A549 (cell line): ENCODE measurements at regions not wholly inside any gene's neighbourhood (a gene's known extent, or its start where the extent isn't known, plus 50 kb on each side); places are given as distances from the start of the nearest gene placed in this dataset.

ENCODE experiments used
- ATAC-seq, 2 experiments: fragments of 200-7000 bp in 1 of 2; fragments of >200 bp in 1 of 2; cut with Nextera tagmentation in 1 of 2; cut with Tn5 transposase in 1 of 2; 3 replicates each; pipeline versions ENCODE4 v1.8.0 to v1.9.1; 2018 to 2020; ENCODE audit warnings: mild to moderate bottlenecking in 1 of 2, moderate library complexity in 1 of 2
- CTCF ChIA-PET: fragments of 300-600 bp; sonication (Branson Sonifier 250); formaldehyde crosslinking; extraction: SDS; loops from one replicate; lab custom pipeline; 2021; ENCODE audit warnings: antibody characterized with exemption, inconsistent platforms; lab: Yijun Ruan, JAX
- POLR2A ChIA-PET: fragments of 350-600 bp; formaldehyde crosslinking; extraction: SDS; loops from one replicate; lab custom pipeline; 2021; ENCODE audit warnings: antibody characterized with exemption, inconsistent platforms; lab: Yijun Ruan, JAX
- DNase-seq, 2 experiments: peaks; one replicate each; pipeline versions ENCODE4 v3.0.0 to v3.0.0-alpha.2; 2011 to 2016; ENCODE audit warnings: low read depth in 1 of 2, low spot score in 1 of 2
- FAIRE-seq: peaks from 2 replicates; lab custom pipeline; 2011; peaks lifted over from hg19 to GRCh38; lab: Jason Lieb, UNC
- H3K27ac ChIP-seq, 2 experiments: fragments of >200 bp; sonication (Bioruptor Twin); formaldehyde crosslinking; 3 replicates each; pipeline ENCODE4 v1.5.1; 2016 to 2017
- H3K4me1 ChIP-seq: fragments of >200 bp; sonication (Bioruptor Twin); formaldehyde crosslinking; 3 replicates; pipeline ENCODE4 v1.6.1; 2016
- H3K4me2 ChIP-seq: fragments of >200 bp; sonication (Bioruptor Twin); formaldehyde crosslinking; 3 replicates; pipeline ENCODE4 v1.6.1; 2016
- H3K4me3 ChIP-seq: fragments of >200 bp; sonication (Bioruptor Twin); formaldehyde crosslinking; 3 replicates; pipeline ENCODE4 v1.5.1; 2016
- H3K9me3 ChIP-seq: fragments of >200 bp; sonication (Bioruptor Twin); formaldehyde crosslinking; 3 replicates; pipeline ENCODE4 v1.6.1; 2016
- BHLHE40 ChIP-seq: IDR thresholded peaks from 2 replicates; pipeline ENCODE4 v1.6.1; 2012; ENCODE audit warnings: low read depth, low read length, inconsistent platforms
- CEBPB ChIP-seq, 2 experiments: fragments of >200 bp in 1 of 2; sonication (Bioruptor Twin) in 1 of 2; formaldehyde crosslinking in 1 of 2; IDR thresholded peaks; 2 replicates each; pipeline ENCODE4 v1.6.1; 2012 to 2016
- CHD4 ChIP-seq: fragments of 200-600 bp; sonication (generic); IDR thresholded peaks from 2 replicates; pipeline ENCODE4 v1.6.1; 2016; ENCODE audit warnings: antibody characterized with exemption, mild to moderate bottlenecking, borderline replicate concordance
- EP300 ChIP-seq, 2 experiments: fragments of >200 bp; sonication (Bioruptor Twin); formaldehyde crosslinking; IDR thresholded peaks; 2 replicates in 1 of 2; 3 replicates in 1 of 2; pipeline ENCODE4 v1.6.1; 2016 to 2017
- FOSB ChIP-seq: fragments of 250-450 bp; sonication (Bioruptor Pico); IDR thresholded peaks from 2 replicates; pipeline ENCODE4 v1.5.0; 2020; ENCODE audit warnings: mild to moderate bottlenecking, moderate library complexity
- GATA3 ChIP-seq: IDR thresholded peaks from 2 replicates; pipeline ENCODE4 v1.6.1; 2012; ENCODE audit warnings: borderline replicate concordance
- HOXB13 ChIP-seq: fragments of 250-450 bp; sonication (Bioruptor Pico); IDR thresholded peaks from 2 replicates; pipeline ENCODE4 v1.5.0; 2020; ENCODE audit warnings: low read depth, mild to moderate bottlenecking, moderate library complexity
- HOXB5 ChIP-seq: fragments of 250-450 bp; sonication (Bioruptor Pico); IDR thresholded peaks from 2 replicates; pipeline ENCODE4 v1.5.0; 2020; ENCODE audit warnings: mild to moderate bottlenecking, moderate library complexity
- JUN ChIP-seq, 2 experiments: fragments of >200 bp; sonication (Bioruptor Twin); formaldehyde crosslinking; IDR thresholded peaks; 2 replicates in 1 of 2; 3 replicates in 1 of 2; pipeline ENCODE4 v1.6.1; 2016 to 2017
- KDM1A ChIP-seq: fragments of 200-600 bp; sonication (generic); IDR thresholded peaks from 2 replicates; pipeline ENCODE4 v1.6.1; 2016; ENCODE audit warnings: low read depth, mild to moderate bottlenecking
- KDM5A ChIP-seq: fragments of 200-600 bp; sonication (generic); IDR thresholded peaks from 2 replicates; pipeline ENCODE4 v1.6.1; 2016; ENCODE audit warnings: antibody characterized with exemption, mild to moderate bottlenecking
- MAFK ChIP-seq: fragments of 450-650 bp; IDR thresholded peaks from 2 replicates; pipeline ENCODE4 v1.6.1; 2014; ENCODE audit not compliant: partially characterized antibody
- MAX ChIP-seq: IDR thresholded peaks from 2 replicates; pipeline ENCODE4 v1.6.1; 2012
- MAZ ChIP-seq: fragments of 150-350 bp; IDR thresholded peaks from 2 replicates; pipeline ENCODE4 v1.6.1; 2014; ENCODE audit warnings: antibody characterized with exemption, low read depth, low read length, borderline replicate concordance
- NFE2L2 ChIP-seq: fragments of 150-350 bp; conservative IDR thresholded peaks from 2 replicates; pipeline ENCODE4 v1.6.1; 2014; ENCODE audit warnings: low read length
- NPAS2 ChIP-seq: fragments of 250-450 bp; sonication (Bioruptor Pico); IDR thresholded peaks from 2 replicates; pipeline ENCODE4 v1.8.0; 2022; ENCODE audit warnings: mild to moderate bottlenecking, moderate library complexity, borderline replicate concordance
- PHF8 ChIP-seq: fragments of 200-600 bp; sonication (generic); IDR thresholded peaks from 2 replicates; pipeline ENCODE4 v1.6.1; 2016; ENCODE audit warnings: low read depth, mild to moderate bottlenecking, antibody characterized with exemption, moderate library complexity, borderline replicate concordance
- POLR2A ChIP-seq: IDR thresholded peaks from 2 replicates; pipeline ENCODE4 v1.6.1; 2012; ENCODE audit warnings: mild to moderate bottlenecking, low read length
- RFX5 ChIP-seq: fragments of 450-650 bp; IDR thresholded peaks from 2 replicates; pipeline ENCODE4 v1.7.1; 2014; ENCODE audit warnings: antibody characterized with exemption, mild to moderate bottlenecking, moderate library complexity
- SMC3 ChIP-seq: fragments of >200 bp; sonication (Bioruptor Twin); formaldehyde crosslinking; IDR thresholded peaks from 3 replicates; pipeline ENCODE4 v1.6.1; 2018; ENCODE audit warnings: inconsistent platforms
- SREBF2 ChIP-seq: fragments of 450-650 bp; IDR thresholded peaks from 2 replicates; pipeline ENCODE4 v1.6.1; 2014; ENCODE audit warnings: mild to moderate bottlenecking, moderate library complexity
- TP53 ChIP-seq: fragments of 250-450 bp; sonication (Bioruptor Pico); IDR thresholded peaks from 2 replicates; pipeline ENCODE4 v1.5.0; 2021; ENCODE audit warnings: mild to moderate bottlenecking, moderate library complexity
- ZC3H11A ChIP-seq: fragments of 450-650 bp; IDR thresholded peaks from 2 replicates; pipeline ENCODE4 v1.6.1; 2014; ENCODE audit warnings: antibody characterized with exemption, mild to moderate bottlenecking
- ZNF302 ChIP-seq: fragments of 250-450 bp; sonication (Bioruptor Pico); IDR thresholded peaks from 2 replicates; pipeline ENCODE4 v1.9.0; 2021; ENCODE audit warnings: inconsistent platforms, mild to moderate bottlenecking, moderate library complexity
- WGBS: methylation state at CpG from one replicate; pipeline ENCODE4 v1.1.6; 2017; ENCODE audit errors: missing lambda C conversion rate; 5-methylcytosine and 5-hydroxymethylcytosine counted together
- TF ChIP-seq, protein P1 (sequence below): fragments of 250-450 bp; sonication (Bioruptor Pico); IDR thresholded peaks from 2 replicates; pipeline ENCODE4 v1.5.0; 2020; ENCODE audit warnings: low read depth, mild to moderate bottlenecking, moderate library complexity
- TF ChIP-seq, protein P2 (sequence below): fragments of 450-650 bp; IDR thresholded peaks from 2 replicates; pipeline ENCODE4 v1.6.1; 2014; ENCODE audit warnings: antibody characterized with exemption
- TF ChIP-seq, protein P3 (sequence below): fragments of 150-350 bp; IDR thresholded peaks from 2 replicates; pipeline ENCODE4 v1.6.1; 2014; ENCODE audit warnings: low read depth, mild to moderate bottlenecking, low read length

DNA sequence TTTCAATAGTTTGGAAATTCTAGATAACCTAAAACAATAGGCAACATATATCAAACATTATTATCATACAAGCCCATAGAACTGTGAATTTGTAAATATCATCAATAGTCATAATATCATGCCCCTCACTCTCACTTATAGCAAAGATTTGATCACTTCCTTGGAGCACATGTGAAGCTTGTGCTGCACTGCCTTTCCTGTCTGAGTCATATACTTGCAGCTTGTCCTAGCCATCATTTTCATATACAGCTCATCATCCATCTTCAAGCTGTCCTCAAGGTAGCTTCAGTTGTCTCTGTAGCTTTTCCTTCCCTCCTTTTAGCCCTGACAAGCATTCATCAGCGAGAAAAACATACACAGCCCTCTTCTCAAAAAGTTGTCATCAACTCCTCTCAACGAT, 746.5 kb upstream of the FOXG1 start:
- TF ChIP-seq, protein P1, sequence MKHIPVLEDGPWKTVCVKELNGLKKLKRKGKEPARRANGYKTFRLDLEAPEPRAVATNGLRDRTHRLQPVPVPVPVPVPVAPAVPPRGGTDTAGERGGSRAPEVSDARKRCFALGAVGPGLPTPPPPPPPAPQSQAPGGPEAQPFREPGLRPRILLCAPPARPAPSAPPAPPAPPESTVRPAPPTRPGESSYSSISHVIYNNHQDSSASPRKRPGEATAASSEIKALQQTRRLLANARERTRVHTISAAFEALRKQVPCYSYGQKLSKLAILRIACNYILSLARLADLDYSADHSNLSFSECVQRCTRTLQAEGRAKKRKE (CRISPR knock-in tag), result no peak
- no peak for TF ChIP-seq HOXB13 (CRISPR knock-in tag)
- TF ChIP-seq MAFK, result no peak
- TF ChIP-seq, protein P2, sequence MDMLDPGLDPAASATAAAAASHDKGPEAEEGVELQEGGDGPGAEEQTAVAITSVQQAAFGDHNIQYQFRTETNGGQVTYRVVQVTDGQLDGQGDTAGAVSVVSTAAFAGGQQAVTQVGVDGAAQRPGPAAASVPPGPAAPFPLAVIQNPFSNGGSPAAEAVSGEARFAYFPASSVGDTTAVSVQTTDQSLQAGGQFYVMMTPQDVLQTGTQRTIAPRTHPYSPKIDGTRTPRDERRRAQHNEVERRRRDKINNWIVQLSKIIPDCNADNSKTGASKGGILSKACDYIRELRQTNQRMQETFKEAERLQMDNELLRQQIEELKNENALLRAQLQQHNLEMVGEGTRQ, result no peak
- no peak for TF ChIP-seq MAX
- no peak for TF ChIP-seq MAZ
- no peak for TF ChIP-seq JUN (IDR thresholded peaks at IDR 0.05)
- TF ChIP-seq, protein P3, sequence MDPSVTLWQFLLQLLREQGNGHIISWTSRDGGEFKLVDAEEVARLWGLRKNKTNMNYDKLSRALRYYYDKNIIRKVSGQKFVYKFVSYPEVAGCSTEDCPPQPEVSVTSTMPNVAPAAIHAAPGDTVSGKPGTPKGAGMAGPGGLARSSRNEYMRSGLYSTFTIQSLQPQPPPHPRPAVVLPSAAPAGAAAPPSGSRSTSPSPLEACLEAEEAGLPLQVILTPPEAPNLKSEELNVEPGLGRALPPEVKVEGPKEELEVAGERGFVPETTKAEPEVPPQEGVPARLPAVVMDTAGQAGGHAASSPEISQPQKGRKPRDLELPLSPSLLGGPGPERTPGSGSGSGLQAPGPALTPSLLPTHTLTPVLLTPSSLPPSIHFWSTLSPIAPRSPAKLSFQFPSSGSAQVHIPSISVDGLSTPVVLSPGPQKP, result no peak
- TF ChIP-seq KDM5A, result no peak
- no peak for TF ChIP-seq POLR2A
- no peak for TF ChIP-seq CEBPB (IDR thresholded peaks at IDR 0.05)
- TF ChIP-seq NFE2L2, result no peak
- TF ChIP-seq EP300 (IDR thresholded peaks at IDR 0.05), result no peak
- no peak for TF ChIP-seq ZNF302 (CRISPR knock-in tag)
- Histone ChIP-seq H3K4me3 (no peak overlapping the region), H3K4me1 (no peaks in the 10 kb centered on the region), H3K27ac (no peak overlapping the region), H3K9me3 (no peaks in the 10 kb centered on the region), H3K4me2 (no peak overlapping the region)
- ChIA-PET CTCF (no interaction called here), POLR2A (no interaction called here)
- 13% methylated on average over 2 of the region's 2 CpGs for WGBS
- no peak for FAIRE-seq
- no peak for DNase-seq
- ATAC-seq, result no peak

DNA sequence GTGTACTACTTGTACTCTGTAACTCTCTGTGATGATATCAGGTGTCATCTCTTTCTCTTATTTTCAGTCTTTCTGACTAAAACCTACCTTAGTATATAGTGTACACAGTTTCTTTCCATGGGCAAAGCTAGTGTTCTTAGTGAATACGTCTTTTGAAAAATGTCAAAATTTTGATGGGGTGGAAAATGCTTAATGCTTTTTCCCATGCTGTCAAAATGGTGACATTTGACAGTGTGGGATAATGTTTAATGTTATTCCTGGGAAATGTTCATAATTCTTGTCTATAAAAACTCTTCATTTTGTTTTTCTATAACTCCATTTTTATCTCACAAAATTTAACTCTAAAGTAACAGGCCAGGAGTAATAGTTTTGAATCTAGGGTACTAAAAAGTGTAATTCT, 742.7 kb upstream of the FOXG1 start:
- no peaks in the 10 kb centered on the region for H3K4me1 ChIP-seq
- no peak for DNase-seq
- CTCF ChIA-PET, result no interaction called here
- no peak for FAIRE-seq
- no peak overlapping the region for H3K4me2 ChIP-seq
- 71% methylated on average over 1 of the region's 1 CpG for WGBS
- no peak for TF ChIP-seq NPAS2 (CRISPR knock-in tag)
- no peaks in the 10 kb centered on the region for H3K9me3 ChIP-seq
- H3K27ac ChIP-seq, result no peak overlapping the region
- POLR2A ChIA-PET, result no interaction called here
- no peak for ATAC-seq
- no peak overlapping the region for H3K4me3 ChIP-seq

DNA sequence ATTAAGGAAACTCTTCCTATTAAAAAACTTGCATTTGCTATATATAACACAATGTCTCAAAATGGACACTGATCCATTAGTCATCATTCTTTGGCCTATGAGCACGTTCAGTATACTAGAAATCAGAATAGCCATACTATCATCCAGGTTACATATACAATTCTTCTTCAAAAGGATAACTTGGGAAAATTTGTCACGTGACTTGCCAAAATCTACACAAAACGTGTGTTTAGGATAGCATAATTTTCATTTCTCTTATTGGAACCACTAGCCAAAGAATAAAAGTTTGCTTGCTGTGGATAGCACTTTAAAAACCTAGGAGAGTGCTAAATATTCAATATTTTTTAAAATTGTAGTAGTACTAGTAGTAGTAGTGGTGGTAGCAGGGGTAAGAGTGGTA, 714.3 kb upstream of the FOXG1 start:
- POLR2A ChIA-PET, result no interaction called here
- no peaks in the 10 kb centered on the region for H3K9me3 ChIP-seq
- WGBS, result 22% methylated on average over 3 of the region's 3 CpGs
- no peak overlapping the region for H3K4me2 ChIP-seq
- no peaks in the 10 kb centered on the region for H3K4me1 ChIP-seq
- CTCF ChIA-PET, result no interaction called here
- DNase-seq (no peak), ATAC-seq (no peak), FAIRE-seq (no peak)
- H3K27ac ChIP-seq, result no peak overlapping the region
- TF ChIP-seq SMC3 (no peak), JUN (IDR thresholded peaks at IDR 0.05) (no peak), BHLHE40 (no peak), RFX5 (no peak), KDM1A (no peak), SREBF2 (no peak), ZNF302 (CRISPR knock-in tag) (no peak), FOSB (CRISPR knock-in tag) (no peak), CHD4 (no peak), HOXB13 (CRISPR knock-in tag) (no peak), PHF8 (no peak), HOXB5 (no peak), ZC3H11A (no peak), MAFK (no peak), TP53 (CRISPR knock-in tag) (no peak), GATA3 (no peak)
- TF ChIP-seq, protein P1 (CRISPR knock-in tag), result no peak
- no peak overlapping the region for H3K4me3 ChIP-seq
